ENCODE measurements at regions not wholly inside any gene's neighbourhood (a gene's known extent, or its start where the extent isn't known, plus 50 kb on each side); places are given as distances from the start of the nearest gene placed in this dataset.

GRCh38 chr2:228869636-228870264 lies 401.3 kb downstream of the PID1 start:
- TF ChIP-seq CTCF (conservative IDR thresholded peaks at IDR 0.05 in 1 of 2, IDR thresholded peaks at IDR 0.05 in 1 of 2; ENCODE audit: low read depth in 1 of 2, low read length in 2 of 2) (no peak), EZH2 (IDR thresholded peaks at IDR 0.05; ENCODE audit: low read length, missing control alignments) (no peak)
